Body of pancreas (tissue), 4 donors: ENCODE measurements at regions not wholly inside any gene's neighbourhood (a gene's known extent, or its start where the extent isn't known, plus 50 kb on each side); places are given as distances from the start of the nearest gene placed in this dataset.

Experiments
- CTCF ChIP-seq, 7 experiments: fragments of 450-650 bp in 4 of 7; fragments of 200-600 bp in 3 of 7; sonication (generic) in 3 of 7; IDR thresholded peaks; one replicate each; pipeline ENCODE4 v1.5.1; 2016 to 2019; ENCODE audit warnings: antibody characterized with exemption in 7 of 7
- POLR2A ChIP-seq, 3 donors: fragments of 450-650 bp; IDR thresholded peaks; one replicate each; pipeline ENCODE4 v1.6.1; 2016; ENCODE audit warnings: antibody characterized with exemption in 3 of 3, mild to moderate bottlenecking in 2 of 3

GRCh38 chr12:105766029-105766428, 372.7 kb downstream of the NUAK1 start:
- TF ChIP-seq CTCF (IDR thresholded peaks at IDR 0.05) (no peak), POLR2A (IDR thresholded peaks at IDR 0.05) (no peak)
